GM23338 (cell line): ENCODE measurements at regions not wholly inside any gene's neighbourhood (a gene's known extent, or its start where the extent isn't known, plus 50 kb on each side); places are given as distances from the start of the nearest gene placed in this dataset.

ENCODE experiments used
- ATAC-seq: fragments of 200-7000 bp; cut with Tn5 transposase; 3 replicates; pipeline ENCODE4 v1.9.1; 2020
- DNase-seq: peaks from one replicate; pipeline ENCODE4 v3.0.0-alpha.2; 2015; ENCODE audit warnings: low spot score
- H2AFZ ChIP-seq: fragments of 200-600 bp; sonication (generic); 2 replicates; pipeline ENCODE4 v1.8.0; 2016; ENCODE audit warnings: antibody characterized with exemption, mild to moderate bottlenecking, moderate library complexity
- H3F3A ChIP-seq: fragments of 200-600 bp; sonication (generic); replicated peaks from 2 replicates; pipeline ENCODE4 v1.8.0; 2017; ENCODE audit warnings: antibody characterized with exemption, mixed run types, low read depth
- H3K27ac ChIP-seq: fragments of 200-600 bp; sonication (generic); 2 replicates; pipeline ENCODE4 v1.6.1; 2016; ENCODE audit warnings: low read depth
- H3K27me3 ChIP-seq: fragments of 200-600 bp; sonication (generic); 2 replicates; pipeline ENCODE4 v1.8.0; 2016; ENCODE audit warnings: mild to moderate bottlenecking, mixed run types, moderate library complexity; ENCODE audit not compliant: insufficient read depth
- H3K36me3 ChIP-seq: fragments of 200-600 bp; sonication (generic); 2 replicates; pipeline ENCODE4 v1.8.0; 2016; ENCODE audit warnings: mild to moderate bottlenecking; ENCODE audit not compliant: insufficient read depth
- H3K4me1 ChIP-seq: fragments of 200-600 bp; sonication (generic); 2 replicates; pipeline ENCODE4 v1.8.0; 2016; ENCODE audit warnings: mild to moderate bottlenecking, moderate library complexity; ENCODE audit not compliant: insufficient read depth
- H3K4me2 ChIP-seq: fragments of 200-600 bp; sonication (generic); 2 replicates; pipeline ENCODE4 v1.7.1; 2017; ENCODE audit warnings: mixed run types
- H3K4me3 ChIP-seq: fragments of 200-600 bp; sonication (generic); 2 replicates; pipeline ENCODE4 v1.6.1; 2016; ENCODE audit warnings: mixed run types
- H3K79me2 ChIP-seq: fragments of 200-600 bp; sonication (generic); replicated peaks from 2 replicates; pipeline ENCODE4 v1.8.0; 2017; ENCODE audit warnings: mild to moderate bottlenecking; ENCODE audit not compliant: insufficient read depth
- H3K9me2 ChIP-seq: fragments of 200-600 bp; sonication (generic); 2 replicates; pipeline ENCODE4 v1.8.0; 2017; ENCODE audit not compliant: insufficient read depth
- H4K20me1 ChIP-seq: fragments of 200-600 bp; sonication (generic); replicated peaks from 2 replicates; pipeline ENCODE4 v1.8.0; 2017; ENCODE audit warnings: mild to moderate bottlenecking; ENCODE audit not compliant: insufficient read depth
- H3K27ac Mint-ChIP-seq: 2 replicates; pipeline ENCODE4 v1.8.0; 2020; ENCODE audit warnings: inconsistent platforms, mild to moderate bottlenecking, moderate library complexity, mixed read lengths
- H3K27me3 Mint-ChIP-seq: 3 replicates; pipeline ENCODE4 v1.8.0; 2022; ENCODE audit warnings: low read depth, mild to moderate bottlenecking, moderate library complexity, mixed read lengths, inconsistent platforms; ENCODE audit not compliant: insufficient read depth, poor library complexity
- H3K36me3 Mint-ChIP-seq: 3 replicates; pipeline ENCODE4 v1.8.0; 2021; ENCODE audit warnings: low read depth, mild to moderate bottlenecking, inconsistent platforms, moderate library complexity, mixed read lengths
- H3K4me1 Mint-ChIP-seq: 3 replicates; pipeline ENCODE4 v1.8.0; 2020; ENCODE audit warnings: mild to moderate bottlenecking, inconsistent platforms, mixed read lengths
- H3K4me3 Mint-ChIP-seq: 3 replicates; pipeline ENCODE4 v1.8.0; 2021; ENCODE audit warnings: moderate library complexity, mild to moderate bottlenecking, inconsistent platforms, mixed read lengths
- H3K9me3 Mint-ChIP-seq: 3 replicates; pipeline ENCODE4 v1.8.0; 2020; ENCODE audit warnings: moderate library complexity, mild to moderate bottlenecking, inconsistent platforms, mixed read lengths
- CREB1 ChIP-seq: fragments of 250-450 bp; sonication (Bioruptor Pico); IDR thresholded peaks from 2 replicates; pipeline ENCODE4 v1.5.0; 2020; ENCODE audit warnings: low read depth, mild to moderate bottlenecking, moderate library complexity
- EZH2 ChIP-seq: fragments of 200-600 bp; sonication (generic); IDR thresholded peaks from one replicate; pipeline ENCODE4 v1.8.0; 2017; ENCODE audit warnings: antibody characterized with exemption, mild to moderate bottlenecking, low read depth; ENCODE audit not compliant: unreplicated experiment
- EZH2phosphoT487 ChIP-seq: fragments of 200-600 bp; sonication (generic); IDR thresholded peaks from one replicate; pipeline ENCODE4 v1.8.1; 2018; ENCODE audit warnings: antibody characterized with exemption; ENCODE audit not compliant: unreplicated experiment
- JUNB ChIP-seq: IDR thresholded peaks from one replicate; pipeline ENCODE4 v1.6.1; 2016; ENCODE audit warnings: antibody characterized with exemption; ENCODE audit not compliant: unreplicated experiment
- NANOG ChIP-seq: IDR thresholded peaks from 2 replicates; pipeline ENCODE4 v1.6.1; 2016; ENCODE audit warnings: antibody characterized with exemption, borderline replicate concordance
- POLR2AphosphoS5 ChIP-seq: IDR thresholded peaks from 2 replicates; pipeline ENCODE4 v1.6.1; 2016; ENCODE audit warnings: antibody characterized with exemption, low read depth
- ZNF114 ChIP-seq: fragments of 250-450 bp; sonication (Bioruptor Pico); IDR thresholded peaks from 2 replicates; pipeline ENCODE4 v1.5.0; 2020; ENCODE audit warnings: mild to moderate bottlenecking, moderate library complexity
- ZNF331 ChIP-seq: fragments of 250-450 bp; sonication (Bioruptor Pico); IDR thresholded peaks from 2 replicates; pipeline ENCODE4 v1.5.0; 2020; ENCODE audit warnings: low read depth, mild to moderate bottlenecking, moderate library complexity
- TF ChIP-seq, protein P1 (sequence below): IDR thresholded peaks from 2 replicates; pipeline ENCODE4 v1.6.1; 2016; ENCODE audit warnings: antibody characterized with exemption
- TF ChIP-seq, protein P2 (sequence below): IDR thresholded peaks from one replicate; pipeline ENCODE4 v1.6.1; 2018; ENCODE audit warnings: antibody characterized with exemption; ENCODE audit not compliant: unreplicated experiment
- TF ChIP-seq, protein P3 (sequence below): fragments of 250-450 bp; sonication (Bioruptor Pico); IDR thresholded peaks from 2 replicates; pipeline ENCODE4 v1.5.0; 2020; ENCODE audit warnings: mild to moderate bottlenecking, moderate library complexity

DNA sequence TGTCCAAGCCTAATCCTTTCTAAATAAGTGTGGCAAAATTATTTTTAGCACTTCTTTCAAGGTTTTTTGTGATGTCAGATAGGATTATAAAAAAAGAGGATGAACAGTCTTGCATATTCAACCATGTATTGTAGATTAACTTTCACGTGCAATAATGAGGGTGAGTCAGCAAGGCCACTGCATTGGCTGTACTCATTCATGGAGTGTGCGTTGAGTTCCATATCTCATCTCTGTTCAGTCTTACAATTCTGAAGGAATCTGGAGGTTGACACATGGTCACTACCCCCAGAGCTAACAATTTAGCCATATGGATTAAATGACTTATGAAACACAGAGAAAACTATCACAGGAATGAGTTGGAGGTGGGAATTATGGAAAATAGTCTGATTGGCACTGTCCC, 810.5 kb downstream of the SLC4A3 start:
- no peaks in the 10 kb centered on the region; the same call in 2 of the 3 replicates for H3K36me3 Mint-ChIP-seq
- H3K9me3 Mint-ChIP-seq: no peaks in the 10 kb centered on the region
- TF ChIP-seq CREB1 (CRISPR knock-in tag): no peak
- TF ChIP-seq, protein P1, sequence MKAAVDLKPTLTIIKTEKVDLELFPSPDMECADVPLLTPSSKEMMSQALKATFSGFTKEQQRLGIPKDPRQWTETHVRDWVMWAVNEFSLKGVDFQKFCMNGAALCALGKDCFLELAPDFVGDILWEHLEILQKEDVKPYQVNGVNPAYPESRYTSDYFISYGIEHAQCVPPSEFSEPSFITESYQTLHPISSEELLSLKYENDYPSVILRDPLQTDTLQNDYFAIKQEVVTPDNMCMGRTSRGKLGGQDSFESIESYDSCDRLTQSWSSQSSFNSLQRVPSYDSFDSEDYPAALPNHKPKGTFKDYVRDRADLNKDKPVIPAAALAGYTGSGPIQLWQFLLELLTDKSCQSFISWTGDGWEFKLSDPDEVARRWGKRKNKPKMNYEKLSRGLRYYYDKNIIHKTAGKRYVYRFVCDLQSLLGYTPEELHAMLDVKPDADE: no peak
- TF ChIP-seq, protein P2, sequence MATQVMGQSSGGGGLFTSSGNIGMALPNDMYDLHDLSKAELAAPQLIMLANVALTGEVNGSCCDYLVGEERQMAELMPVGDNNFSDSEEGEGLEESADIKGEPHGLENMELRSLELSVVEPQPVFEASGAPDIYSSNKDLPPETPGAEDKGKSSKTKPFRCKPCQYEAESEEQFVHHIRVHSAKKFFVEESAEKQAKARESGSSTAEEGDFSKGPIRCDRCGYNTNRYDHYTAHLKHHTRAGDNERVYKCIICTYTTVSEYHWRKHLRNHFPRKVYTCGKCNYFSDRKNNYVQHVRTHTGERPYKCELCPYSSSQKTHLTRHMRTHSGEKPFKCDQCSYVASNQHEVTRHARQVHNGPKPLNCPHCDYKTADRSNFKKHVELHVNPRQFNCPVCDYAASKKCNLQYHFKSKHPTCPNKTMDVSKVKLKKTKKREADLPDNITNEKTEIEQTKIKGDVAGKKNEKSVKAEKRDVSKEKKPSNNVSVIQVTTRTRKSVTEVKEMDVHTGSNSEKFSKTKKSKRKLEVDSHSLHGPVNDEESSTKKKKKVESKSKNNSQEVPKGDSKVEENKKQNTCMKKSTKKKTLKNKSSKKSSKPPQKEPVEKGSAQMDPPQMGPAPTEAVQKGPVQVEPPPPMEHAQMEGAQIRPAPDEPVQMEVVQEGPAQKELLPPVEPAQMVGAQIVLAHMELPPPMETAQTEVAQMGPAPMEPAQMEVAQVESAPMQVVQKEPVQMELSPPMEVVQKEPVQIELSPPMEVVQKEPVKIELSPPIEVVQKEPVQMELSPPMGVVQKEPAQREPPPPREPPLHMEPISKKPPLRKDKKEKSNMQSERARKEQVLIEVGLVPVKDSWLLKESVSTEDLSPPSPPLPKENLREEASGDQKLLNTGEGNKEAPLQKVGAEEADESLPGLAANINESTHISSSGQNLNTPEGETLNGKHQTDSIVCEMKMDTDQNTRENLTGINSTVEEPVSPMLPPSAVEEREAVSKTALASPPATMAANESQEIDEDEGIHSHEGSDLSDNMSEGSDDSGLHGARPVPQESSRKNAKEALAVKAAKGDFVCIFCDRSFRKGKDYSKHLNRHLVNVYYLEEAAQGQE: no peak
- no peak for TF ChIP-seq ZNF331 (CRISPR knock-in tag)
- TF ChIP-seq JUNB: no peak
- TF ChIP-seq ZNF114: no peak
- TF ChIP-seq POLR2AphosphoS5: no peak
- ATAC-seq (no peak), DNase-seq (no peak)
- H3K4me2 ChIP-seq: no peak overlapping the region
- H3K4me3 Mint-ChIP-seq: no peak overlapping the region
- no peak overlapping the region for H3K27ac Mint-ChIP-seq
- H3K27me3 ChIP-seq: no peaks in the 10 kb centered on the region
- H2AFZ ChIP-seq: no peak overlapping the region
- no peaks in the 10 kb centered on the region for H3F3A ChIP-seq
- no peaks in the 10 kb centered on the region for H3K4me1 ChIP-seq
- H3K79me2 ChIP-seq: no peaks in the 10 kb centered on the region
- H3K4me3 ChIP-seq: no peak overlapping the region
- H3K27ac ChIP-seq: no peak overlapping the region
- no peaks in the 10 kb centered on the region for H4K20me1 ChIP-seq
- no peaks in the 10 kb centered on the region for H3K27me3 Mint-ChIP-seq
- peaks cover 11% of the 10 kb centered on the region; the same call in 1 of the 2 replicates for H3K9me2 ChIP-seq
- no peaks in the 10 kb centered on the region for H3K4me1 Mint-ChIP-seq
- no peaks in the 10 kb centered on the region for H3K36me3 ChIP-seq

DNA sequence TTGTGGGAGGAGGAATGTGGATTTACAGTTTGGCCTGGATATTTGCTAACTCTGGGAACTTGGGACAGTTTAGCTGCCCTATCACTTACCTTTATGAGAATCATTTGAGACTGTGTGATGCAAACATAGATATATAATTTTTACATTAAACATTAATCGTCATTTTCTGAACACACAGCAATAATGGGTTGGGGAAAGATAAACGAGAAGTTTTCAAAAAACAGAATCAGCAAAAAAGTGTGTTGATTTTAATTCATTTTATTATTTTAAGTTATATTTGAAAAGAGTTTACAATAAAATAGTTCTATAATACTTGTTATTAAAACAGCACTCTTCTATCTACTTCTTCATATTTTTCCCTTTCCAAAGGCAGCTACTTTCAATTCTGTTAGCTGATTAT, 813.3 kb downstream of the SLC4A3 start:
- Histone ChIP-seq H2AFZ (no peak overlapping the region), H3K27ac (no peak overlapping the region), H3K9me2 (peaks cover 11% of the 10 kb centered on the region; the same call in 1 of the 2 replicates), H3K4me2 (no peak overlapping the region), H4K20me1 (no peaks in the 10 kb centered on the region), H3K27me3 (no peaks in the 10 kb centered on the region), H3K4me1 (no peaks in the 10 kb centered on the region), H3K36me3 (no peaks in the 10 kb centered on the region), H3K79me2 (no peaks in the 10 kb centered on the region), H3F3A (no peaks in the 10 kb centered on the region), H3K4me3 (no peak overlapping the region)
- DNase-seq: no peak
- H3K9me3 Mint-ChIP-seq: no peaks in the 10 kb centered on the region
- no peaks in the 10 kb centered on the region for H3K27me3 Mint-ChIP-seq
- no peak overlapping the region for H3K4me3 Mint-ChIP-seq
- H3K36me3 Mint-ChIP-seq: no peaks in the 10 kb centered on the region; the same call in 2 of the 3 replicates
- no peak overlapping the region for H3K27ac Mint-ChIP-seq
- H3K4me1 Mint-ChIP-seq: peaks cover 3% of the 10 kb centered on the region; the same call in 1 of the 3 replicates
- no peak for ATAC-seq
- TF ChIP-seq EZH2phosphoT487: no peak
- no peak for TF ChIP-seq EZH2
- TF ChIP-seq NANOG: no peak
- no peak for TF ChIP-seq JUNB
- TF ChIP-seq, protein P3, sequence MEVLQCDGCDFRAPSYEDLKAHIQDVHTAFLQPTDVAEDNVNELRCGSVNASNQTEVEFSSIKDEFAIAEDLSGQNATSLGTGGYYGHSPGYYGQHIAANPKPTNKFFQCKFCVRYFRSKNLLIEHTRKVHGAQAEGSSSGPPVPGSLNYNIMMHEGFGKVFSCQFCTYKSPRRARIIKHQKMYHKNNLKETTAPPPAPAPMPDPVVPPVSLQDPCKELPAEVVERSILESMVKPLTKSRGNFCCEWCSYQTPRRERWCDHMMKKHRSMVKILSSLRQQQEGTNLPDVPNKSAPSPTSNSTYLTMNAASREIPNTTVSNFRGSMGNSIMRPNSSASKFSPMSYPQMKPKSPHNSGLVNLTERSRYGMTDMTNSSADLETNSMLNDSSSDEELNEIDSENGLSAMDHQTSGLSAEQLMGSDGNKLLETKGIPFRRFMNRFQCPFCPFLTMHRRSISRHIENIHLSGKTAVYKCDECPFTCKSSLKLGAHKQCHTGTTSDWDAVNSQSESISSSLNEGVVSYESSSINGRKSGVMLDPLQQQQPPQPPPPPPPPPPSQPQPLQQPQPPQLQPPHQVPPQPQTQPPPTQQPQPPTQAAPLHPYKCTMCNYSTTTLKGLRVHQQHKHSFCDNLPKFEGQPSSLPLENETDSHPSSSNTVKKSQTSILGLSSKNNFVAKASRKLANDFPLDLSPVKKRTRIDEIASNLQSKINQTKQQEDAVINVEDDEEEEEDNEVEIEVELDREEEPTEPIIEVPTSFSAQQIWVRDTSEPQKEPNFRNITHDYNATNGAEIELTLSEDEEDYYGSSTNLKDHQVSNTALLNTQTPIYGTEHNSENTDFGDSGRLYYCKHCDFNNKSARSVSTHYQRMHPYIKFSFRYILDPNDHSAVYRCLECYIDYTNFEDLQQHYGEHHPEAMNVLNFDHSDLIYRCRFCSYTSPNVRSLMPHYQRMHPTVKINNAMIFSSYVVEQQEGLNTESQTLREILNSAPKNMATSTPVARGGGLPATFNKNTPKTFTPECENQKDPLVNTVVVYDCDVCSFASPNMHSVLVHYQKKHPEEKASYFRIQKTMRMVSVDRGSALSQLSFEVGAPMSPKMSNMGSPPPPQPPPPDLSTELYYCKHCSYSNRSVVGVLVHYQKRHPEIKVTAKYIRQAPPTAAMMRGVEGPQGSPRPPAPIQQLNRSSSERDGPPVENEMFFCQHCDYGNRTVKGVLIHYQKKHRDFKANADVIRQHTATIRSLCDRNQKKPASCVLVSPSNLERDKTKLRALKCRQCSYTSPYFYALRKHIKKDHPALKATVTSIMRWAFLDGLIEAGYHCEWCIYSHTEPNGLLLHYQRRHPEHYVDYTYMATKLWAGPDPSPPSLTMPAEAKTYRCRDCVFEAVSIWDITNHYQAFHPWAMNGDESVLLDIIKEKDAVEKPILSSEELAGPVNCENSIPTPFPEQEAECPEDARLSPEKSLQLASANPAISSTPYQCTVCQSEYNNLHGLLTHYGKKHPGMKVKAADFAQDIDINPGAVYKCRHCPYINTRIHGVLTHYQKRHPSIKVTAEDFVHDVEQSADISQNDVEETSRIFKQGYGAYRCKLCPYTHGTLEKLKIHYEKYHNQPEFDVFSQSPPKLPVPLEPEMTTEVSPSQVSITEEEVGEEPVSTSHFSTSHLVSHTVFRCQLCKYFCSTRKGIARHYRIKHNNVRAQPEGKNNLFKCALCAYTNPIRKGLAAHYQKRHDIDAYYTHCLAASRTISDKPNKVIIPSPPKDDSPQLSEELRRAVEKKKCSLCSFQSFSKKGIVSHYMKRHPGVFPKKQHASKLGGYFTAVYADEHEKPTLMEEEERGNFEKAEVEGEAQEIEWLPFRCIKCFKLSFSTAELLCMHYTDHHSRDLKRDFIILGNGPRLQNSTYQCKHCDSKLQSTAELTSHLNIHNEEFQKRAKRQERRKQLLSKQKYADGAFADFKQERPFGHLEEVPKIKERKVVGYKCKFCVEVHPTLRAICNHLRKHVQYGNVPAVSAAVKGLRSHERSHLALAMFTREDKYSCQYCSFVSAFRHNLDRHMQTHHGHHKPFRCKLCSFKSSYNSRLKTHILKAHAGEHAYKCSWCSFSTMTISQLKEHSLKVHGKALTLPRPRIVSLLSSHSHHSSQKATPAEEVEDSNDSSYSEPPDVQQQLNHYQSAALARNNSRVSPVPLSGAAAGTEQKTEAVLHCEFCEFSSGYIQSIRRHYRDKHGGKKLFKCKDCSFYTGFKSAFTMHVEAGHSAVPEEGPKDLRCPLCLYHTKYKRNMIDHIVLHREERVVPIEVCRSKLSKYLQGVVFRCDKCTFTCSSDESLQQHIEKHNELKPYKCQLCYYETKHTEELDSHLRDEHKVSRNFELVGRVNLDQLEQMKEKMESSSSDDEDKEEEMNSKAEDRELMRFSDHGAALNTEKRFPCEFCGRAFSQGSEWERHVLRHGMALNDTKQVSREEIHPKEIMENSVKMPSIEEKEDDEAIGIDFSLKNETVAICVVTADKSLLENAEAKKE (CRISPR knock-in tag): no peak
